ENCODE measurements at regions not wholly inside any gene's neighbourhood (a gene's known extent, or its start where the extent isn't known, plus 50 kb on each side); places are given as distances from the start of the nearest gene placed in this dataset.
"Not testable (repeated sequence)": the region's sequence is repeated elsewhere in the genome, so short reads cannot be mapped to it uniquely, and the experiment has no call there.

DNA sequence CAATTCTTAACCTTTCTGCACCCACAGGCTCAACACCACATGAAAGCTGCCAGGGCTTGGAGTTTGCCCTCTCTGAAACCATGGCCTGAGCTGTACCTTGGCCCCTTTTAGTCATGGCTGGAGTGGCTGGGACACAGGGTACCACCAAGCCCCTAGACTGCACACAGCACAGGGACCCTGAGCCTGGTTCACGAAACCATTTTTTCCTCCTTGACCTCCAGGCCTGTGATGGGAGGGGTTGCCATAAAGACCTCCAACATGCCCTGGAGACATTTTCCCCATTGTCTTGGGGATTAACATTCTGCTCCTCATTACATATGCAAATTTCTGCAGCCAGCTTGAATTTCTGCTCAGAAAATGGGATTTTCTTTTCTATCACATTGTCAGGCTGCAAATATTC lies 113.4 kb downstream of the XPNPEP1 start:
- in situ Hi-C loops (cut with HindIII; ENCODE audit: low sequenced_read_pairs): not testable (repeated sequence)

DNA sequence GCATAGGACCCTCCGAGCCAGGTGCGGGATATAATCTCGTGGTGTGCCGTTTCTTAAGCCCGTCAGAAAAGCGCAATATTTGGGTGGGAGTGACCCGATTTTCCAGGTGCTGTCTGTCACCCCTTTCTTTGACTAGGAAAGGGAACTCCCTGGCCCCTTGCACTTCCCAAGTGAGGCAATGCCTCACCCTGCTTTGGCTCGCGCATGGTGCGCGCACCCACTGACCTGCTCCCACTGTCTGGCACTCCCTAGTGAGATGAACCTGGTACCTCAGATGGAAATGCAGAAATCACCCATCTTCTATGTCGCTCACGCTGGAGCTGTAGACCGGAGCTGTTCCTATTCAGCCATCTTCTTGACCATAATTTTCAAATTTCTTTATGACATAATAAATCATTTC lies 122.1 kb downstream of the XPNPEP1 start:
- in situ Hi-C loops (cut with HindIII; ENCODE audit: low sequenced_read_pairs): not testable (repeated sequence)

DNA sequence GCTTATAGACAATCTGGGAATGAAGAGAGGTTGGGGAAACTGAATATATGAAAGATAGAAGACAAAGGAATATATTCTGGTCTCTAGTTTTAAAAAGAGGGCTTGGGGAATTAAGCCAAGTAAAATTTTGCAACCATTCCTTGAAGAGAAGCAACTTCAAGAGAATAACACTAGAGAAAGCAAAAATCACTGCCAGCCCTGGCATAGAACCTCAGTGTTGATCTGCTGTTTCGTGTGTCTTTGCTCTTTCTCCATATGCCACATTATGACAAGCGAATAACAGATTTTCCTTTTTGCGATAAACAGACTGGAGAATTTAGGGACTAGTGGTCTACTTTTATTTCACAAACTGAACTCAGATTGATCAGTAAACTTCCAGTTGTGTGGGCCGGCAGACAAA lies 132.7 kb downstream of the XPNPEP1 start:
- in situ Hi-C loops (cut with HindIII; ENCODE audit: low sequenced_read_pairs): no loop called here

DNA sequence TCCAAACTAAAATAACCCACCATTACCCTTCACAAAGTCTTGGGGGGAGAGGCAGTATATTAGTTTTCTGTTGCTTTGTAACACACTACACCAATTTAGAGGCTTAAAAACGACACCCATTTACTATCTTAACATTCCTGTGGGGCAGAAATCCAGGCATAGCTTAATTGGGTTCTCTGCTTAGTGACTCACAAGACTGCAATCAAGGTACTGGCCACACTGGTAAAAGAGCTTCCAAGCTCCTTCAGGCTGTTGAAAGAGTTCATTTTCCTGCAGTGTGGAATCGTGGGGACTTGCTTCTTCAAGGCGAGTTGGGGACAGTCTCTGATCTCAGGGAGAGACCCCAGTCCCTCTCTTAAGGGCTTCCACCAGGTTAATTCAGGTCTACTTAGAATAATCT lies 139.1 kb downstream of the XPNPEP1 start:
- in situ Hi-C loops (cut with HindIII; ENCODE audit: low sequenced_read_pairs): no loop called here

DNA sequence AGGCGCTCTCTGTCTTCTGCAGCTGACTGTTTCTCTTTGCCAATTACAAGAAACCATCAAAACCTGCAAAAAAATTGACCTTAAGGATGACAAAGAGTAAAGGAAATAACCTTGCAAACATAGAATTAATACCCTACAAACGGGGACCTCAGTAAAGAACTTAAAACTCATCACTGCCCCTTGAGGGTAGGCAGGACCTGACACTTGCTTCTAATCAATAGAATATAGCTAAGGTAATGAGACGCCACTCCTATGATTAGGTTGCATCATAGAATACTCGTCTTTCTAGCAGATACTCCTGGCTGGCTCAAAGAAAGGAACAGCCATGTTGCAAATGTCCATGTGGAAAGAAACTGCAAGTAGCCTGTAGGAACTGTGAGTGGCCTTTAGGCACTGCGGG lies 140.0 kb downstream of the XPNPEP1 start:
- in situ Hi-C loops (cut with HindIII; ENCODE audit: low sequenced_read_pairs): no loop called here

DNA sequence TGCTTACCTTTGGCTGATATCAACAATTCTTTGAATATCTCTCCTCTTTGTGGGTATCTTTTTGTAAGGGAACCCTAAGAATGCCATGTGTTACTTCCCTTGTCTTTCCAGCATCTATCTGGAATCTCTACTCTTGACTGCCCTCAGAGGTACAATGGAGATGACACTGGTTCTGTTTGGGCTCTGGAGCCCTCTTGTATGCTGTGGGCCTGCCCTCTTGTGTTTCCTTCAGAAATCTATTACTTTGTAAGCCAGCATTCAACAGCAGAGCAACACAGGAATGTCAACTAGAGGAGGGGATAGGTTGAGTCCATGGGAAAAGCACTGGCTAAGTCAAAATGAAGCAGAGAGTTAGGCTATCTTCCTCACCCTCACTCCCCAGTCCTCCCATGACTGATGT lies 142.3 kb downstream of the XPNPEP1 start:
- in situ Hi-C loops (cut with HindIII; ENCODE audit: low sequenced_read_pairs): no loop called here

DNA sequence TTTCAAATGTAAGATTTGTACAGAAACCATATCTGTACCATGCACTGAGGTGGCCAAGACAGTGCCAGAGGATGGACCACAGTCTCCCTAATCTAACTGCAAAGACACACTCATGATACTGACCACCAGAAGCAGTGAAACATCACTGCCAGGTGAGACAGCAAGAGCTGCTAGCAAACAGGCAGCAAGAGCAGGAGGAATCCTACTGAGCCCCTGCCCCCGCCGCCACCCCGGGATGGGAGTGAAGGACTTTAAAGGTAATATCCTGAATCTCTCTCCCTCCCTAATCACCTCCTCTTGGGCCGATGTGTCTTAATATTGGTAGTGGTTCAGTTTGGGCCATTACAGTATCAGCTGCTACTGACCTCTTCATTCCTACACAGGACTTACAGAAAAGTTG lies 144.3 kb downstream of the XPNPEP1 start:
- in situ Hi-C loops (cut with HindIII; ENCODE audit: low sequenced_read_pairs): no loop called here

DNA sequence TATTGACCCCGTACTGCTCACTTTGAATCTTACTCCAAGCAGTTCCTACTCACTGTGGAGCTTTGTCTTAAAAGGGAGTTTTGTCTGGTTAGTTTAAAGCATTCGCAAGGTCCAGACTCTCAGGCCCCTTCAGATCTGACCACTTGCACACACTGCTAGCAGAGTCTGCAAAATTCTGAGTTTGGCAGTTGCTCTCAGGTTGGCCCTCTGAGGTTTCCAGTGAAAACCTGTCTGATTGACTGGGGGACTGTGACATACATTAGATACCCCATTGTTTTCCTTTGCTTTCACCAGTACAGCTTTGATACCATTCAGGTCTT lies 149.2 kb downstream of the XPNPEP1 start:
- in situ Hi-C loops (cut with HindIII; ENCODE audit: low sequenced_read_pairs): loop anchor here (5.0 kb wide), 1 partner anchor 73 kb away; no protein-coding TSS in a partner anchor

DNA sequence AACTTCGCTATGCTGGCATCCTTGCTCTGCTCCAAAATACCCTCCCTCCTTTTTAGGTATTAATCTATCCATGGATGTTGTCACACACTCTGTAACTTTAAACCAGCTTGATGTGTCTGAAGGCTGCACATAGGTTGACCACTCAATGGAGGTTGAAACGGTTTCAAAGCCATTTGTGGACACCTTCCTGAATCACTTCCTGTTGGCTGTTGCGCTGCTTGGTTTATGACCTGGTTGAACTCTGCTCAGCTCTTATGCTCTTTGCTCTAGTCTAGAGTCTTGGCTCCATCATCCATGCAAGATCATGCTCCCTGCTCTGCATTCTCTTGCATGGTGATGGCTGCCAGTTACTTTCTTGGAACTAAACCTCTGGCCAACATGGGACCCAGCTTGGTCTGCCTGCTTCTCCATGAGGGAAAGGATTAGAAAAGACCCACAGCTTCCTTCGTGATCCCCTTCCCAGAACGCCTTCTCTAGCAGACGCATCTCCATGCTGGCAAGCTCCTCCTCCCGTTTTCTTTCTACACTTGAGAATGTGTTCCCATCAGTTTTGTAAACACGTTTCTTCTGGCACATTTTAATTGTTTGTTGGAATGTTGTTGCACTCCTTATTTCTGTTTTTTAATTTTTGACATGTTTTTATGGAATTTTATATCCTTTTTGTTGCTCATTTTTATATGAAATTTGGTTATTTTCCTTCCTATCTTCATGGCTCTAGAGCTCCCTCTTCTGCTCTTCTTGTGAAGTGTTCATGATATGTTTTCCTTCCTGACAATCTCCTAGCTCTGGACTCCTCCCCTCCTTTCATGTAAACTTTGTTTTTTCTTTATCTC lies 149.8 kb downstream of the XPNPEP1 start:
- in situ Hi-C loops (cut with HindIII; ENCODE audit: low sequenced_read_pairs): loop anchor here (5.0 kb wide), 1 partner anchor 74 kb away; no protein-coding TSS in a partner anchor

DNA sequence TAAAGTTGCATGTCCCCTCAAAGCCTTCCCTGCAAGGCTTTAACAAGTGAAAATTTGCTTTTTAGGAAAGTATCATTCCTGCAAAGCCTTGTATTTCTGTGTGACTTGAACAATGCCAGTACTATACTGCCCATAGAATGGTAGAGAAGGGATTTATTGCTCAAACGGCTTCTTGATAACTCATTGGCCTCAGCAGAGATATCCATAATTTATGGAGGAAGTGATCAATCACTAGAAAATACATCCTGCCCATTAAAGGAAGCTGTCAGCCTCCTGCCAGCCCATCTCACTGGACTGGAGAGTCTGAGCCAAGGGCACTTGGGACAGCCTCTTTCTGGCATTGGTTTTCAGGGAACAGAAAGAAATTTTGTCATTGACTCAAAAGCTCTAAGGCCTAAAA lies 152.6 kb downstream of the XPNPEP1 start:
- in situ Hi-C loops (cut with HindIII; ENCODE audit: low sequenced_read_pairs): loop anchor here (5.0 kb wide), 1 partner anchor 77 kb away; no protein-coding TSS in a partner anchor

DNA sequence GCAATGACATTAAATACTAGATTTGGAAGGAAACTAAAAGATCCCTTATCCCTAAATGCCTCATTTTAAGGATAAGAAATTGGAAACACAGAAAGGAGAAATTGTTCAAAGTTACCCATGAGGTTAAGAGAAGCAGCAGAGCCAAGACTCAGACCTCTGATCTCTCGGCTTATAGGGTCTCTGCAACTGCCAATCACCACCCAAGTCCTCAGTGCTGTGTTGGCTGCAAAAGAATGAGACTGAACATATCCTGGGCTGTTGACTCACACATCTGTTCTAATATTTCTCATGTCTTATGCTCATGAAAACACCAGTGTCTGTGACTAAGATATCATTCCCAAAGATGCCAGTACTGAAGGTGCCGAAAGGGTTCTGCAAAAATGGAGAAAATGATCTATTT lies 153.3 kb downstream of the XPNPEP1 start:
- in situ Hi-C loops (cut with HindIII; ENCODE audit: low sequenced_read_pairs): loop anchor here (5.0 kb wide), 1 partner anchor 77 kb away; no protein-coding TSS in a partner anchor

DNA sequence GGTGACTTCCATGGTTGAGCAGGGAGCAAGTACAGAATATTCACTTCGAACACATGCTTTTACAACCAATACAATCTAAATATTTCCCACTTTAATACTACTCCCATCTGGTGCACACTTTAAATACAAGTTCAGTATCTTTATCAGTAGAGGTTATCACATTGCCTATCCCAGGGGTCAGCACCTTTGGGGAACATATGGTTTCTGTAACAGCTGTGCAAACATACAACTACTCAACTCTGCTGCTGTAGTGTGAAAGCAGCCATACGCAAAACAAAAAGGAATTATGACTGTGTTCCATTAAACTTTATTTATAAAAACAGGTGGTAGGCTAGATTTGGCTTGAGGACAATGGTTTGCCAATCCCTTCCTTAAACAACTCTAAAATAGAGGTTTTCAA lies 157.5 kb downstream of the XPNPEP1 start:
- in situ Hi-C loops (cut with HindIII; ENCODE audit: low sequenced_read_pairs): no loop called here

DNA sequence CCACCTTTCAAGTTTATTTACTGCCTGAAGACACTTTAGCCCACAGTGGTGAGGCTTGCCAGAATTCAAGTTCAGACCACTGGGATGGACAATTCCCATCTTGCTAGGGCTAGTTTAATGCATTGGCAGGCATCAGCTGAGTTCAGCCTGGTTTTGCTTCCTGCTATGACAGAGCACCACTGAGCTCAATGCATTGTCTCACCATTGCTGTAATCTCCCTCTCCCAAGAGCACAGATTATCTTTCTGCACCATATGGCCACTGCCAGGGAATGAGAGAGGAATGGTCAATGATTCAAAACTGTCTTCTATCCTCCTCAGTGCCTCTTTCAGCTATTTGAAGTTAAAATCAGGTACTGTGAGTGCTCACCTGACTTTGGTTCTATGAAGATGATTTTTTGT lies 160.8 kb downstream of the XPNPEP1 start:
- in situ Hi-C loops (cut with HindIII; ENCODE audit: low sequenced_read_pairs): no loop called here

DNA sequence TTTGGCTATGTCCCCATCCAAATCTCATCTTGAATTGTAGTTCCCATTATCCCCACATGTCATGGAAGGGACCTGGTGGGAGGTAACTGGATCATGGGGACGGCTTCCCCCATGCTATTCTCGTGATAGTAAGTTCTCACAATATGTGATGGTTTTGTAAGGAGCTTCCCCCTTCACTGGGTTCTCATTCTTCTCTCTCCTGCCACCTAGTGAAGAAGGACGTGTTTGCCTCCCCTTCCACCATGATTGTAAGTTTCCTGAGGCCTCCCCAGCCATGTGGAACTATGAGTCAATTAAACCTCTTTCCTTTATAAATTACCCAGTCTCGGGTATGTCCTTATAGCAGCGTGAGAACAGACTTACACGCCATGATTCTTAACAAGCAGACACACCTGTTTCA lies 165.6 kb downstream of the XPNPEP1 start:
- in situ Hi-C loops (cut with HindIII; ENCODE audit: low sequenced_read_pairs): not testable (repeated sequence)

DNA sequence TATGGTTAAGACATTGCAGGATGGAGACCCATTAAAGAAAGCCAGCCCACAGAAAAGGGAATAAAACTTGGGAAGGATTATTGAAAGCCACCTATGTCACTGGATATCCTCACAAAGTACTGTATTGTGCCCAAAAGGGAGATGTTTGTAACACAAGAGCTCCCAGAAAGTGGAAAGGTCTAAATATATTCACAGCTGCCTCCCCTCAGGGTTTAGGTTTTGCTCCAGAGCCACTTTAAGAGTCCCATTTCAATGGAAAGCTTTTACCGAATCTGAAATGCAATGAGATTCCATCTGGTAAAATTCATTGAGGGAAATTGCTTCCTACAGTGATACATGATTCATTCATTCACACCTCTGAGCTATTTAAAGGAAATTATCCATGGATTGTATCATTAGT lies 176.4 kb downstream of the XPNPEP1 start:
- in situ Hi-C loops (cut with HindIII; ENCODE audit: low sequenced_read_pairs): no loop called here

DNA sequence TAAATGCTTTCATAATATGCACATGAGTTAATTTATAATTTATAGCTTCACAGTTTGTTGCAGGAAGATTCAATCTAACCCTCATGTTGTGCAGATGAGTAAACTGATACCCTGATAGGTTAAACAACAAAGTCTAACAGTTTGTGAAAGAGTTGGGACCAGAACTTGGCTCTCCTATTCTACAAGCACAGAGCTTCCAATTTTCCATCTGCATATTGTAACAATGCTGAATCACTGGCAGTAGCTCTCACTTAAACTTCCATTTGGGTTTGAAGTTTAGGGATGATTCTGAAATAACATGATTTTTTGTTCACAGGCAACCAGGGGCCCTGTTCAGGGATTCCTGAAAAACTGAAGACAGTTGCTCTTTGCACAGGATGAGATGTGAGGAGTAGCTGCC lies 179.3 kb downstream of the XPNPEP1 start:
- in situ Hi-C loops (cut with HindIII; ENCODE audit: low sequenced_read_pairs): no loop called here

DNA sequence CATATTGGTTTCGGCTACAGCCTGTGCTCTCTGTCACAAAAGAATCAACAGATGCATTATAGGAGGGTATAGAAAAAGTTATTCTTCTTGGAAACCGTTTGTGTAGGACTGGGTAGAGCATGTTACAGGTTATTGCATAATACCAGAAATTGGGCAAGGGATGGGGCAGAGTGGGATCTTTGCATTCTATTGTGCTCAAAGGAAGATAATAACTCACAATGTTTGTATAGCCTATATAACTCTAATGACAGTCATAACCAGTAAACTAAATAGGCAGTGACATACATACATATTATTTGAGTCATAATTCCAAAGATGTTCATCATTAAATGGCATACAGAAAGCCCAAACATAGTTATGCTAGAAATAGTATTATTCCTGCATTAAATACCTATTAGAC lies 179.7 kb downstream of the XPNPEP1 start:
- in situ Hi-C loops (cut with HindIII; ENCODE audit: low sequenced_read_pairs): no loop called here

DNA sequence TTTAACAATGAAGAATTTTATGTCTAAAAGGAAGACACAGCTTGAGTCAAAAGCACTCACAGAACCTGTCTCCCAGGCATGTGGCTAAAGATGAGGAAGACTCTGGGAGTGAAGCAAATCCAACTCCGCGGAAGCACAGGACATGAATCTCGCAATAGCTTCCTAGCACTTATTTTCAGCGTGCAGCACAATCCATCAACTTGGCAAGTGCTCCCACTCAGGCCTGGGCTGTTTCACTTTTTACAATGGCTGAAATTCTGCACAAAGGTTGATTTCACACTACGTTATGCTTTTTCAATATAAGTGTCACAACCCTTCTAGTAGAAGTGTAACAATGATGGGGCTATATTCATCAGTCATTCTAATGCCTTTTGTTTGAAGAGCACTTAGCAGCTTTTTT lies 180.2 kb downstream of the XPNPEP1 start:
- in situ Hi-C loops (cut with HindIII; ENCODE audit: low sequenced_read_pairs): no loop called here

DNA sequence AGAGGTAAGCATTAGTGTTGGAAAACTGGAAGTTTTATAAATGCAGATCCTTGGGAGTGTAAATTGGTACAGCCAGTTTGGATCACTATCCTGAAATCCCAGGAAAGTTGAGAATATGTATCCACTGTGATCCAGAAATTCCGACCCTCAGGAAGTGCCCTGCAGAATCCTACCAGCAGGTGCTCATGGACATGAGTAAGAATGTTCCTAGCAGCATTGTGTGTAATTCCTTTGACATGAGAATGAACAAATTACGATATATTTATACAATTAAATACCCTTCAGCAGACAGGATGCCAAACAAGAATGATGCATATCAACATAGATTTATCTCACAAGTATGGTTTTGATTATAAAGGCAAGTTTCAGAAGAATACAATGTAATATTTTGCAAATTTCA lies 181.6 kb downstream of the XPNPEP1 start:
- in situ Hi-C loops (cut with HindIII; ENCODE audit: low sequenced_read_pairs): no loop called here

DNA sequence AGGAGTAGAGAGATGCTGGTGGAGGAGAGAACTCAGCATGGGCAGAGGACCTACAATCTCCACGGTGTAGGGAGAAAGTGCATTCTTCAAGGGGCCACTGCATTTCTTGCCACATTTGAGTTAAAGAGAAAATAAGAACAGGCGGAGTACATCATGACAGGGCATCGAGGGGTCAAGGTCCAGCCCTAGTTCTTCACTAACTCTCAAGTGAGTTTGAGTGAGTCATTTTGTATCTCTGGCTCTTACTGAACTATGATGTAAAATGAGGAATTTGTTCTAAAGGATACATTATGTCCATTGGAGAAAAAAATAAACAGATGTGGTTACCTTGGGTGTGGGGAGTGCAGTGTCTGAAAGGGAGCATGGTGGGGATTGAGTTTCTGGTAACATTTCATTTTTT lies 182.9 kb downstream of the XPNPEP1 start:
- in situ Hi-C loops (cut with HindIII; ENCODE audit: low sequenced_read_pairs): no loop called here

DNA sequence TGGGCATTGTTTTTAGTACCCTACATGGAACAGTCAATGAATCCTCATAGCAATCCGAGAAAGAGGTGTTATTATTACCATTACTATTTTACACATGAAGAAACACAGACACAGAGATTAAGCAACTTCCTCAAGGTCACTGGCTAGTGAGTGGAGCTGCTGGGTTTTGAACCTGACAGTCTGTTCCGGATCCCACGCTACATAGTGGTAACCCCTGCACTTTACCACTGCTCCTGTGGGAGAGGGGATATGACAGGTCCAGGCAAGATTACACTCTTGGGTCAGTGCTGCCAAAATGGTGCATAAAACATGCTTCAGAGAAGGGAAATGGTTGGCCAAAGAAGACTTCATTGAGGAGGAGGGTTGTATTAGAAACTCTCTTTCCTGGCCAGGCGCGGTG lies 185.7 kb downstream of the XPNPEP1 start:
- in situ Hi-C loops (cut with HindIII; ENCODE audit: low sequenced_read_pairs): no loop called here

DNA sequence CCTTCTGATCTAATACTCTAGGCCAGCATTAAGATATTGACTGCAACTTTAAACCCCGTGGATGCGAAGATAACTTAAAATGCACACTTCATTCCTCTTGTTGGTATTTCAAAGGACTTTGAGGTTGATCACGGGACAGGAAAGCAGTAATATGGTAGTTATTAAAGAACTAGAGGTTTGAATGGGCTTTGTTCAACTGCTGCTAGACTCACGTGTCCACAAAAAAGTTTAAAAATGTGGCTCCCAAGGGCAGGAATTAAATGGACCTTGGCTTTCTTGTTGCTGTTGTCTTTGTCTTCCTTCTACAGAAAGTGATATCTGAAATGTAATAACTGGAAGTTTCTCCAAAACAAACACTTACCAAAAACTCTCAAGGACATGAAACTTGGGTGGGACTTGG lies 186.3 kb downstream of the XPNPEP1 start:
- in situ Hi-C loops (cut with HindIII; ENCODE audit: low sequenced_read_pairs): no loop called here

DNA sequence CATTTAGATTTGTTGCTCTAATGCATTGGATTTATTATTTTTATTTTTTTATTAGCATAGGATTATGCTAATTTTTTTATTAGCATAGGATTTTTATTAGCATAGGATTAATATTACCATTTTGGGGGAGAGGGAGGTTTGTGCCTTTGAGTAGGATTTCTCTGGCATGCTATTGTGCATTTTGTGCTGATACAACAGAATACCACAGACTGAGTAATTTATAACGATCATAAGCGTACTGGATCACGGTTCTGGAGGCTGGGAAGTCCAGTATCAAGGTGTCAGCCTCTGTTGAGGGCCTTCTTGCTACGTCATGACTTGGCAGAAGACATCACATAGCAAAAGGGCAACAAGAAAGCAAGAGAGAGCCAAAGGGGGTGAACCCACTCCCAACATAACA lies 187.5 kb downstream of the XPNPEP1 start:
- in situ Hi-C loops (cut with HindIII; ENCODE audit: low sequenced_read_pairs): no loop called here

Measured in endothelial cell of hepatic sinusoid (primary cell).